UCSD-AML1 (cell line): ENCODE measurements at regions not wholly inside any gene's neighbourhood (a gene's known extent, or its start where the extent isn't known, plus 50 kb on each side); places are given as distances from the start of the nearest gene placed in this dataset.

Experiments
- DNase-seq: peaks from one replicate; lab custom pipeline; 2025; ENCODE audit not compliant: unreplicated experiment; lab: John Stamatoyannopoulos, UW

DNA sequence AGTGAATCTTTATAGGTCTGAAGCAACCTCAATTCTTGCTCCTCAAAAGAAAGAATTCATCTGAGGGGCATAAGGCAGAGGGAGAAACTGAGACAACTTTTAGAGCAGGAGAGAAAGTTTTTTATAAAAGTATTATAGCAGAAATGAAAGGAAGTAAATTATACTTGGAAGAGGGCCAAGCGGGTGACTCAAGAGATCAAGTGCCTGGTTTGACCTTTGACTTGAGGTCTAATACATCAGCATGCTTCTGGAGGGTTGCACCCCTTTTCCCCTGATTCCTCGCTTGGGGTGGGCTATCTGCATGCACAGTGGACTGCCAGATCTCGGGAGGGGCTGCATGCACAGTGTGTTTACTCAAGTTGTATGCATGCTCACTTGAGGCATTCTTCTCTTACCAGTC is 268.5 kb upstream of the LRATD1 start:
- DNase-seq = no peak

DNA sequence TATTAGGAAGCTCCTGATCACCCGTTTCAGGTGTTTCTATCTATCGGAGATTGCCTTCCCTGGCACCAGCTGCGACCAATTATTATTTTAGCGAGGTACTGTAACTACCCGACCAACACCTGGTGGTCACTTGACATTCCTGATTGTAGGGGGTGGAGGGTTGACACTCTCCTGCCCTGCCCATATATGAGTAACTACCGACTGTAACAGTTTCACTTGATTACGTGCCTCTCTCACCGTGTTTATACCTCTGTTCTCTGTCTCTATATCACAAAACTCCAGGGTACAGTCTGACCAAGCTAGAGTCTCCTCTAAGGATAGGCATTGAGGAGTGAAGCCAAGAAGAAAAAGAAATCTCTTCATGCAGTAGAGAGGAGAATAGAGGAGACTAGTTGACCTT is 268.0 kb upstream of the LRATD1 start:
- no peak for DNase-seq

DNA sequence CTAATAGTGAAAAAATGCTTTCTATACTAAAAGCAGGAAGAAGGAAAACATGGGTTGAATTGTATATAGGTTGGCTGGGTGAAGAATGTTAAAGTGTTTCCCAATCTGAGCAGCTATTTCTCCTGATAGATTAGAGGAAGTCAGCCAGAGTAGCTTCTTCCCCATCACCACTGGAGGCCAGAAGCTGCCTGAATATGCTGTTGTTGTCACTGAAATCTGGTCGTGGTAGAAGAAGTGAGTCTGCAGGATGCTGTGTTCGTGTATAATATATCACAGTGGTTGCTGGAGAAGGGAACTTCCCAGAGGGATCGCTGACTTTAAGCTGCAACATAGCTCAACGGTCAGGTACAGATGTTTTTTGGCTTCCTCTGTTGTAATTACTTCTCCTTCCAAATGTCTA is 247.5 kb upstream of the LRATD1 start:
- no peak for DNase-seq

DNA sequence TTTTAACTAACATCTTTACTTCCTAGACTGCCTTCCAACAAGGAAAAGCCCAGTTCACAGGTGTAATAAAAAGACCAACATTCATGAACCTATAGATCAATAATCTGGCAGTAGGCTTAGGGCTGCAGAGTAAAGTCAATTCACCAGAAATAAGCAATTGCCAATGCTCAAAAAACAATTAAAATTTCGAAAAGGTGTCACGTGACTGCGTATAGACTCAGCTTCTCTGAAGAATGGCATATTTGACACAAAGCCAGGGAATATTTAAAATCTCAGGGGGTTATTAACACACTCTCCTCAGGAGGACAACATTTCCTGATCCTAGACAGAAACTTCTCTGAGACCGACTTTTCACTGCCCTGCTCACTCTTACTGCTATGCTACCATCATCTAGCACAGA is 245.2 kb upstream of the LRATD1 start:
- DNase-seq = no peak

DNA sequence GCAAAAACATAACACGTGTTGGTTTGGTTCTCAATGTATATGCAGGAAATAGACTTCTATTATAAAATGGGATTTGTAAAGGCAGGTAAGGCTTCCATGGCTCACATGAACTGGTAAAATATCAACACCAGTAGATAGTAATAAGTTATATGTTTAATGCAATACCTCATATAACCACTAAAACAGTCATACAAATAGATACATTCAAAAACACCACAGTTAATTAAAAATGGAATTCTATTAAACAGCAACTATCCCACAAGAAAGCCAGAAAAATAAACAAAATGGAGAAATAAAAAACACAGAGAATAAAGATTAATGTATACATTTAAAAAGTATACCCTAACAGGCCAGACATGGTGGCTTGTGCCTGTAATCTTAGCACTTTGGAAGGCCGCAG is 243.8 kb upstream of the LRATD1 start:
- DNase-seq = no peak

DNA sequence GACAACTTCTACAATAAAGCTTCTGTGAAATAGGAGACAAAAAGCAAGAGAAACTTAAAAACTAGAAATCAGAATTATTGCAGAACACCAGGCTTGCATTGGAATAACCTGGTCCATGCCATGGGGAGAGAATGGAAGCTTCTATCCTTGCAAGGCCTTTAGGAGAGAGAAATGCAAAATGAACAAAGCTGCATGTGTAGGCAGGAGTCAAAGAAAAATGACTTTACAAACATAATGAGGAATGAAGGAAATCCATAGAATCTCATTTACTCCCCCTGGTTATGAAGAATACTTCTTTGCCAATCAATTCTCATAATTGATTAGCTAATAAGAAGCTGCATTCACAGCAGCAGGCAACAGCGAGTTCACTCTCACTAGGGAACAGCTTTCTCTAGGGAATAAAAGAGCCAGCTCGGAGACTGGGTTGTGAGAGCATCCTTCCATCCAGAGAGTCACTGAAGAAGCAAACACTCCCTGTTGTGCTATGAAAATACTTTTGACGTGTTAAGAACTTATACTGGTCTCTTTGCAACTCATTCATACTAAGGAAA is 235.9 kb upstream of the LRATD1 start:
- DNase-seq = no peak

DNA sequence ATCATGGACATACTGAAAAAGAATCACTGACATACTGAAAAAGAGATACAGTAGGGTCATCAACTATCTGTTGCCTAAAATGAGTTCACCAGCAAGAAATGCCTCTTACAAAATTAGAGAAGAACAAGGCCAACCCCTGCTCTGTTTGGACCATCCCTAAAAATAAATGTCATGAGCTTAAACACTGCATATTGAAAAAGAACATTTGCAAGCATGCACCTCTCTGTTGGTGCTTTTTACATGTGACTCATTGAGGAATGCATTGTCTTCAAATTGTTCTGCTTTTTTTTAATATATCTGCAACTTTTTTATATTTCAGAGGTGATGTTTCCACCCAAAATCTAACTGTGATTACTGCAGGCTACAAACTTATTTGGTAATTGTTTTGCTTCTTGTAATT is 233.9 kb upstream of the LRATD1 start:
- DNase-seq = no peak

DNA sequence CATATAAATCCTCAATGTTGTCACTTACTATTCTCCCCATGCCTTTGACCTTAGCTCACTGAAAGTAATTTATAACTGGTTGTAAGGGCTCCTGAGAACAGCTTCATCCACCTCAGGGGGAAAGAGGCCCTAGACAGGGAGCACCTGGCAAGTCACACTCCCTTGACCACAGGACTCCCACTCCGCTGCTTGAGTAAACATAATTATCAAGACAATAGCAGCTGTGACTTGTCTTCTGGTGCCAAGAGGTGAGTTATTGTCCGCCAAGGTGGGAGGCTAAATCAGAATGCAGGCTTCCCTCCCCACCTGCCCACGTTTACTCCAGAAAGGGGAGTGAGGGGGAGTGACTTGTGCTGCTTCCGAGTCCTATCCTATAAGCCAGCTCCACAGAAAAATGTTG is 230.6 kb upstream of the LRATD1 start:
- no peak for DNase-seq

DNA sequence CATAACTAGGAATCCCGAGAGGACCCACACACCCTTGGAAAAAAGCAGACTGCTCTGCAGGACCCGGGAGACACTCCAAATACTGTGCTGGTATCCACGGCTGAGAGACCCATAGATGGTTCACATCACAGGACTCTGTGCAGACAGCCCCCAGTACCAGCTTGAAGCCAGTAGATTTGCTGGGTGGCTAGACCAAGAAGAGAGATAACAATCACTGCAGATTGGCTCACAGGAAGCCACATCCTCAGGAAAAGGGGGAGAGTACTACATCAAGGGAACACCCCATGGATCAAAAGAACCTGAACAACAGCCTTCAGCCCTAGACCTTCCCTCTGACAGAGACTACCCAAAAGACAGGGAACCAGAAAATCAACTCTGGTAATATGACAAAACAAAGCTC is 223.8 kb upstream of the LRATD1 start:
- no peak for DNase-seq

DNA sequence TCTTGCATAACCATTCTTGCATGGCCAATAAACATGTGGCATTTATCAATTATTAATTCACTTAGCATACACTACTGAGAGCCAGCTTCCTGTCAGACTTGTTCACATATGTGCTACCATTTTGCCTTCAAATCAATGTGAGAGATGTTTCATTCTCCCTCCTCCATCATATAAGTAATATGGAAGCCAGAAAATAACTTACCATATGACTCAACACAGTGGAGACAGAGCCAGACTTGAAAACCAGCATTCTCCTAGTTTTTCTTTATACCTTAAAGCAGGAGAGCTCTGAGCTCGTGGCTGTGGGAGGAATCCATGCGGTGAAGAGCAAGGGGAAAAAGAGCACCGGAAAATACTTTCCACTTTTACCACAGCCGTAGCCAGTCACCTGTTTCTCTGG is 215.0 kb upstream of the LRATD1 start:
- no peak for DNase-seq

DNA sequence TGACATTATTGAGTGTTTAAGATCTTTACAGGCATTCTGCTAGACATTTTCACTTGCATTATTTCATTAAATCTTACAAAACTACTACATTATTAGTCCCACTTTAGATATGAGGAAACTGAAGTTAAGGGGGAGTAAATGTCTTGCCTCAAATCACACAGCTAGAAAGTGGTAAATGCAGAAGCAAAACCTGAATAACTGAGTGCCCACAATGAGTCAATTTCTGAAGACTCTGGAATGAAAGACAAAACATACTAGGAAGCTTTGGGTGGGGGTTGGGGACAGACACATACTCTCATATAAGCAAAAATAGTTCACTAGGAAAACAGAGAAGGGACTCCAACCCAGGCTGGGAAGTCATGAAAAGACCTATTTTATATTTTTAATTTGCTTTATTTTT is 214.4 kb upstream of the LRATD1 start:
- no peak for DNase-seq

DNA sequence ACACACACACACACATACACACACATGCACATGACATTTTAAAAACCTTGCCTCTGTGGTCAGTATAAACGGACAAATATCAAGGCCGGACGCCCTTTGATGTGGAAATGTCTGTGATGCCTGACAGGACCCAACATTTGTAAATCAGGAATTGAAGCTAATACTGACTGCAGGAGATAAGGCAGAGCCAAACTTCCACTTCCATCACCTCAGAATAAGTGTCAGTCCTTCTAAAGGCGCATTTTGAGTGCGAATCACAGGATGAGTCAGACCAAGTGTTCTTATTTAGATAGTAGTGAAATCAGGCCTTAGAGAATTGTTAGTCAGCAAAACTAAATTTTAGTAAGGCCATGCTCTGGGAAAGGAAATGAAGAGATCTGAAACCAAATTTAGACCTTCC is 211.7 kb upstream of the LRATD1 start:
- no peak for DNase-seq

DNA sequence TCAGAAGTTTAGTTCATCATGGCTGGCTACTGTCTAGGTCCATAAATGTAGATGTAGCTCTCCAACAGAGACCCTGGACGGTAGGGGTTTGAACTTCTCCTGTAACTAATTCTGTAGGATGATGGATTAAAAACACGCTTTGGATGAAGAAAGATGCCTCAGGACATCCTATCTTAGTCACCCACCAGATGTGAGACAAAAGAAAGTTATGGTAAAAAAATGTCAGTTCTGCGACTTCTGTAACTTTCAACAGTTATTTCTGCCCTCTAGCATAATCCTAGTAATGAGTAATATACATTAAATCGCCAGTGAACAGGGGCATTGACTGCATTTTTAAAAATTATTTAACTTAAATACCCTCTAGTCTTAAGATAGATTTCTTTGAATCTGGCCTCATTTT is 210.1 kb upstream of the LRATD1 start:
- DNase-seq = no peak

DNA sequence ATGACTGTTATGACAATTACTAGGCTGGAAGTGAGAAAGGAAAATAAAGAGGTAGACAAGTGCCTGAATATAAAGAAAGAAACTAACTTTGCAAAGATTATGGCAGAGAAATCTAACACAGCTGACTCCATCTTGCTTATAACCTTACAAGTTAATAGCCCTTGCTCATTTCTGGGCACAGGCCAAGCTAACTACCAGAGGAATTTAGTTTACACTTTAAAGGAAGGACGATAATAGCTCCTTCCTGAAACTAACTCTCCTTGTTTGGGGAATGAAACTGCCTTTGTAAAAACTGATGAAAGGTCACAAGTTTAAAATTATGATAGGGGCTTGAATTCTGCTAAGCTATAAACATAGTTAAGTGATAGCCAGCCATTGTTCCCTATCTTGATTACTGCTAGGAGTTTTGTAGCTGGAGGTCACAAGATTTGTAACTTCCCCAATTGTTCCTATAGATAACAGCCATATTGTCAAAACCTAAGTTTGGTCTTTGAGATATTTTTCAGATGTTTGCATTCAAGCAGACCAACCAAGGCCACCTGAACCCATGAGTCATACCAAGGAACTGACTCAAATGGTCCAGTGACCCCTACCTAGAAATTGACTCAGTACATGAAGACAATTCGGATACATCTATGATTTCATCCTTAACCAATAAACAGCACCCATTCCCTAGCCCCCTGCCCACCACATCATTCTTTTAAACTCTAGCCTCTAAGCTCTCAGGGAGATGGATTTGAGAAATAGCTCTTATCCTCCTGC is 209.2 kb upstream of the LRATD1 start:
- DNase-seq = no peak

DNA sequence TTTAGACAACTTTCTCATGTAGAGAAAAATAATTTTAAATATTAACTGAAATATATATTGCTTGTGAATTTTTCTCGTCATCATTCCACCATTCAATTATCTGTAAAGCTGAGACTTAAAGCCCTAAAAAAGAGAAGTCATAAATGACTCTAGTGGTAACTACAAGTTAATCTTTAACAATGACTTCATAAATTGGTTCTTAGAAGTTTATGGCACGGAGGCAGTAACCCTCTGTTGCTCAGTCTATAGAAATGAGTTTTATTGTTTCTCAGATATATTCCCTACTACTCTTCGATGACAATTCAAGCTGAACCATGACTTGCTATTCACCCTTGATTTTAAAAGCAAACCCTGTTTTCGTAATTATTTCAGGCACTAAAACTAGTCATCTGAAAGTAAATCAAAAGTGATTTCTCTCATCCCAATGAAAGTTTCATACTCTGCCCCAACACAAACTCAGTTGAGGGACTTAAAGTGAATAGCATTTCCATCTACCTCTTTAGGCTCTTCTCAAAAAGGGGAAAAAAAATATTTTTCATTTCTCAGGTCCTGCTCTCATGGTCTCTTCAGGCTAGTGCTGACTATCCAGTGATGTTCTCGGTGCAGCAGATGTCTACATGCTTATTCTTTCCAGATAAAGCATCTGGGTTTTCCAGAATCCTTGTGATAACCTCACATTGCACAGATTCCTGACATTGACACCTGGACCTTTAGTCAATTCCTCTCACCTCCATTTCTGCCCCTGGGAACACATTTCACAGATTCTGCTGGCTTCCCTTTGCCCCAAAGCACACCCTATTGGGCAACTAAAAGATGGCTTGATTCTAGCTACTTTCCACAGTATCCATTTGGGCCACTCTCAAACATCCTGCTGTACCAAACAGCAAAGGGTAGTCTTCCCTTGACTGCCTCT is 207.8 kb upstream of the LRATD1 start:
- DNase-seq = no peak

DNA sequence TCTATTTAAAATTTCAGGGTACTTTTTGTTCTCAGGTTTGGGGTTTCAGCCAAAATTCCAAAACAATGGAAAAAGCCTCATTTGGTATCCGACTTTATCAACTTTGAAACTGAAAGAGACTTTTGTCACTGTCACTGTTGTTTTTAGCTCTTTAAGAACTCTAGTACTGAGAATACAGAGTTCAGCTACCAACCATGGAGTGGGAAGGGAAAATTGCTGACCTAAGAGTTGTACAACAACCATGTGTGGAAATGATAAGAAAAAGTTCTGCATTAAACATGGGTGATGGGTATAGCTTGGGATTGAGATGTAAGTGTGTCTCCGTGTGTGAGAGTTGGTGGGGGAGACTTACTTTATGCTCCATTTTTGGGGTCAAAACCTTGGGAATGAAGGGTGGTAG is 206.6 kb upstream of the LRATD1 start:
- DNase-seq = no peak

DNA sequence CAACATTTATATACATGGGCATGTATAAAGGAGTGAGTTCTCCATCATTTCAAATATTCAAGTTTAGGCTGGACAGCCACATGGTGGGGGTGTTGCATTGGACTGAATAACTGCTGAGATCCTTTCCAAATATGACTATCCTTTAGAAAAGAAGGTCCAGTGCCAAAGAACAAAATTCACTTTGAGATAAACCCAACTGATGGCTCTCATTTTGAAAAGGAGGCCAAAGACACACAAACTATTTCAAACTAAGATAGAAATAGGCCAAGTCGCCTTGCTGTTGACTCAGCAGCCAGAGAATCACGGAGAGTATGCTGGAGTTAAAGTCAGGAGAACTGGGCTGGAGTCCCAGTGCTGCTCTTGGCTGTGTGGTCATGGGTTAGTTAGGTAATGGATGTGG is 204.5 kb upstream of the LRATD1 start:
- DNase-seq = no peak

DNA sequence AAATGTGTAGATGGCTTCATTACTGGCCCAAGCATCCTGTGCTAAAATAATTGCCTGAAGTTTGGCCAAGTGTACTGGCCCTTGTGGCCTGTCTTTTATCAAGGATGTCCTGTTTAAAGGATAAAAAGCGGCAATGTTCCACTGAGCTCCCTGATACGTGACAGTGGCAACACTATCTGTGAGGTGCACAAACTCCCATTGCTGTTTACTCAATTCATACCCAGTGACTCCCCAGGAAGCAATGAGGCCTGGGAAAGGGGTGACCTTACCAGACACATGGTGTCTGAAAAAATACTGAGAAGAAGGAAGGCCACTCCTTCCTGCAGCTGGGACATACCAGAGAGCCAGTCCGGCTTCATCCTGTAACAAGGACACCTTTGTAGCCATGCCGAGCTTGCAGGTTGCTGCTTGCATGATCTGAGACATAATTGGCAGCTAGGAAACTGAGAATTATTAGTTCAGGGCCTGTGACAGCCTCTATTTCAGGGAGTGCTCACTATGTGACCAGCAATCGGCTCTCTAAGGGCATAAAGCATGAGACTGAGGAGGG is 198.5 kb upstream of the LRATD1 start:
- DNase-seq = no peak

DNA sequence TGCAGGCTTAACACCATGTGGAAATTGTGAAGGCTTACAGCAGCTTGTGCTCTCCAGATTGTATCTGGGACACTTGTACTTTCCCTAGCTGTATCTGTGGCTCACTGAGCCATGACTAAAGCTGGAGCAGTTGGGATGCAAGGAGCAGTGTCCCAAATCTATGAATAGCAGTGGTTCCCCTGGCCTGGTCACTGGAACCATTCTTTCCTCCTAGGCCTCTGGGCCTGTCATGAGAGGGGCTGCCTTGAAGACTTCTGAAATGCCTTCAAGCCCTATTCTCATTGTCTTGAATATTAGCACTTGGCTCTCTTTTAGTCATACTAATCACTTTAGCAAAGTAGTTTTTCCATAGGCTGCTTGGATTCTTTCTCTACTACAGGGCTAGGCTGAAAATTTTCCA is 186.8 kb upstream of the LRATD1 start:
- DNase-seq = no peak

DNA sequence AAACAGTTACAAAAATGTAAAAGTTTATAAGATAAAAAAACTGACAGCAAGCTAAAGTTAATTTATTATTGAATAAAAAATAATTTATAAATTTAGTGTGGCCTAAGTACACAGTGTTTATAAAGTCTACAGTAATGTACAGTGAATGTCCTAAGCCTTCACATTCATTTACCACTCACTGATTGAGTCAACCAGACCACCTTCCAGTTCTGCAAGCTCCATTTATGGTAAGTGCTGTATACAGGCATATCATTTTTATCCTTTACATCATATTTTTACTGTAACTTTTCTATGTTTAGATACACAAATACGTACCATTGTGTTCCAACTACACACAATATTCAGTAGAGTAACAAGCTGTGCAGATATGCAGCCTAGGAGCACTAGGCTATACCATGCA is 184.2 kb upstream of the LRATD1 start:
- no peak for DNase-seq

DNA sequence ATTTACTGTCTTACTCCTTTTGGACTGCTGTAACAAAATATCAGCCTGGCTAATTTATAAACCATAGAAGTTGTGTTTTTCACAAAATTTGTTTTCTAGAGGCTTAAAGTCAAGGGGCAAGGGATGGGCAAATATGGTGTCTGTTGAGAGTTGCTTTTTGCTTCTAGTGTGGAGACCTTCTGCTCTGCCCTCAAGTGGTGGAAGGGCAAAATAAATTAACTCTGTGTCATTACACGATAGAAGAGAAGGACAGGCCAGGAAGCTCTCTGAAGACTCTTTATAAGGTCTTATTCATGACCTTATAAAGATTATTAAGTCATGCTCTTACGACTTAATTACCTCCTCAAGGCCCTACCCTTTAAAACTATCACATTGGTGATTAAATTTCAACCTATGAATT is 181.2 kb upstream of the LRATD1 start:
- DNase-seq = no peak

DNA sequence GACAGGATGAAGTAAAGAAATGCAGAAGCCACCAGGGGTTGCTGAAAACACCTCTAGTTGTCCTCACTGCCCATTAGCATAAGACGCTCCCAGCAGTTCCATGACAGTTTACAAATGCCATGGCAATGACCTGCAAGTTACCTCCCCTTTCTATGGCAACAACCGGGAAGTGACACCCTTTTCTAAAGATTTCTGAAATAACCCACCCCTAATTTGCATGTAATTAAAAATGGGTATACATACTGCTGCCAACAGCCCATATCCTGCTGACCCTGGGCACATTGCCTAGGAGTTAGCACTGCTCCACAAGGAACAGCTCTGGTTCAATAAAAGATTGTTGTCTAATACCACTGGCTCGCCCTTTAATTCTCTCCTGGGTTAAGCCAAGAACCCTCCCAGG is 178.3 kb upstream of the LRATD1 start:
- no peak for DNase-seq
